SU-DHL-6 (cell line): ENCODE measurements at regions not wholly inside any gene's neighbourhood (a gene's known extent, or its start where the extent isn't known, plus 50 kb on each side); places are given as distances from the start of the nearest gene placed in this dataset.

ENCODE experiments used
- H2AFZ ChIP-seq: fragments of 200-600 bp; sonication (generic); 2 replicates; pipeline ENCODE4 v1.6.1; 2014; ENCODE audit warnings: low read depth, mild to moderate bottlenecking, moderate library complexity, mixed read lengths, antibody characterized with exemption, low read length; ENCODE audit not compliant: severe bottlenecking
- H3F3A ChIP-seq: fragments of 200-600 bp; shearing (Covaris generic); 2 replicates; pipeline ENCODE4 v1.6.0; 2016; ENCODE audit warnings: antibody characterized with exemption, mild to moderate bottlenecking; ENCODE audit not compliant: insufficient read depth
- H3K27ac ChIP-seq: fragments of 200-600 bp; sonication (generic); 2 replicates; pipeline ENCODE4 v1.5.1; 2016; ENCODE audit warnings: low read depth, mild to moderate bottlenecking, low read length, moderate library complexity, mixed read lengths
- H3K27me3 ChIP-seq: fragments of 200-600 bp; sonication (generic), shearing (Covaris generic); 2 replicates; pipeline ENCODE4 v1.6.0; 2014; ENCODE audit warnings: mild to moderate bottlenecking, low read length
- H3K36me3 ChIP-seq: fragments of 200-600 bp; sonication (generic); 2 replicates; pipeline ENCODE4 v1.6.1; 2014; ENCODE audit warnings: mild to moderate bottlenecking, low read length, mixed read lengths
- H3K4me2 ChIP-seq: fragments of 300-600, 200-600 bp; shearing (Covaris generic), sonication (generic); 2 replicates; pipeline ENCODE4 v1.6.0; 2014; ENCODE audit warnings: low read length, low read depth, mild to moderate bottlenecking; ENCODE audit not compliant: poor library complexity, severe bottlenecking
- H3K4me3 ChIP-seq: fragments of 200-600 bp; sonication (generic); 2 replicates; pipeline ENCODE4 v1.5.1; 2014; ENCODE audit warnings: antibody characterized with exemption, low read length, mild to moderate bottlenecking, mixed read lengths; ENCODE audit not compliant: insufficient read depth, poor library complexity, severe bottlenecking
- H3K79me2 ChIP-seq: fragments of 200-600 bp; sonication (generic); 2 replicates; pipeline ENCODE4 v1.6.1; 2014; ENCODE audit warnings: mild to moderate bottlenecking, low read length, moderate library complexity; ENCODE audit not compliant: insufficient read depth
- H3K9ac ChIP-seq: fragments of 200-600 bp; sonication (generic); 2 replicates; pipeline ENCODE4 v1.7.0; 2014; ENCODE audit warnings: mild to moderate bottlenecking, low read length
- H3K9me2 ChIP-seq: fragments of 200-600 bp; sonication (generic); replicated peaks from 2 replicates; pipeline ENCODE4 v1.6.1; 2014; ENCODE audit warnings: low read length; ENCODE audit not compliant: insufficient read depth
- H3K9me3 ChIP-seq: fragments of 200-600 bp; sonication (generic); 2 replicates; pipeline ENCODE4 v1.6.1; 2014; ENCODE audit warnings: low read length, mixed read lengths; ENCODE audit not compliant: insufficient read depth
- H4K20me1 ChIP-seq: fragments of 200-600 bp; sonication (generic); 2 replicates; pipeline ENCODE4 v1.6.1; 2014; ENCODE audit warnings: low read depth, mild to moderate bottlenecking, antibody characterized with exemption, low read length, moderate library complexity, mixed read lengths
- CTCF ChIP-seq: fragments of 200-600 bp; sonication (generic); IDR thresholded peaks from one replicate; pipeline ENCODE4 v1.5.1; 2017; ENCODE audit warnings: antibody characterized with exemption, mild to moderate bottlenecking, low read length, moderate library complexity; ENCODE audit not compliant: insufficient read depth, poor library complexity, severe bottlenecking
- EZH2phosphoT487 ChIP-seq: fragments of 200-600 bp; sonication (generic), shearing (Covaris generic); conservative IDR thresholded peaks from 2 replicates; pipeline ENCODE4 v1.6.1; 2018; ENCODE audit warnings: mild to moderate bottlenecking, antibody characterized with exemption, low read length, moderate library complexity, mixed read lengths

GRCh38 chr2:220297093-220297492 is 669.7 kb downstream of the SLC4A3 start:
- no peak overlapping the region for H2AFZ ChIP-seq
- no peaks in the 10 kb centered on the region for H3K27me3 ChIP-seq
- H3K9me3 ChIP-seq = no peaks in the 10 kb centered on the region
- no peaks in the 10 kb centered on the region for H4K20me1 ChIP-seq
- no peaks in the 10 kb centered on the region for H3F3A ChIP-seq
- no peaks in the 10 kb centered on the region for H3K36me3 ChIP-seq
- no peak overlapping the region for H3K4me2 ChIP-seq
- H3K27ac ChIP-seq = no peak overlapping the region
- no peak overlapping the region for H3K4me3 ChIP-seq
- no peak overlapping the region for H3K9ac ChIP-seq
- no peaks in the 10 kb centered on the region for H3K79me2 ChIP-seq
- no peaks in the 10 kb centered on the region for H3K9me2 ChIP-seq
- TF ChIP-seq CTCF (no peak), EZH2phosphoT487 (no peak)

DNA sequence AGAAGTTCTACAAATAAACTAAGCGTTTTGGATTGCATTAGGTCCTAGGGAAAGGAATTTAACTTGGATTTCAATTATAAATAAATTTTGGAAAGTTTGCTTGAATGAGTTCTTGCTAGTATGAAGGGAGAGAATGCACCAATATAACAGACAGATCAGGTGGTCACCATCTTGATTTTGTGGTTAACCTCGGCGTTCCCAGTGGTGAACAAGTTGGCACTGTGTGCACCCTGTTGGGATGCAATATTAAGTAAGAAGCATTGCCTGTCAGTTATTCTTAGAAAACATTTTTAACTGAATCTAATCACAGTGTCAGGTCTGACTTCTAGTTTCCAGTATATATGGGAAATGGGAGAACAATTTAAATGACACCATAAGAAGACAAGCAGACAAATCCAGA is 673.4 kb downstream of the SLC4A3 start:
- no peak for TF ChIP-seq EZH2phosphoT487
- TF ChIP-seq CTCF = no peak
- H3K4me2 ChIP-seq = no peak overlapping the region
- H3K79me2 ChIP-seq = no peaks in the 10 kb centered on the region

DNA sequence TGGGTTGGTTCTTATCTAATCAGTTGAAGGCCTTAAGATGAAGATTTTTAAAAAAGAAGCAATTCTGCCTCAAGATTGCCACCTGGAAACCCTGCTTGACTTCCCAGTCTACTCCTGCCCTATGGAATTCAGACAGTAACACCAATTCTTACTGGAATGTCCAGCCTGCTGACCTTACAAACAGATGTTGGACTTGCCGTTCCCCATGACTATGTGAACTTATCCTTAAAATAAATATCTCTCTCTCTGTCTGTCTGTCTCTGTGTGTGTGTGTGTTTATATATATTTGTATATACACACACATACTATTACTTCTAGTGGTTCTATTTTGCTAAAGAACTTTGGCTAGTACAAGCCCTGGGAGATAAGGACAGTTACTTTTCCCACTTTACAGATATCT is 675.3 kb downstream of the SLC4A3 start:
- H3K79me2 ChIP-seq = no peaks in the 10 kb centered on the region
- no peak overlapping the region for H2AFZ ChIP-seq
- H3F3A ChIP-seq = no peaks in the 10 kb centered on the region
- no peaks in the 10 kb centered on the region for H3K36me3 ChIP-seq
- H3K9me2 ChIP-seq = no peaks in the 10 kb centered on the region
- TF ChIP-seq EZH2phosphoT487 = no peak
- no peak for TF ChIP-seq CTCF
- no peak overlapping the region for H3K4me3 ChIP-seq
- no peaks in the 10 kb centered on the region for H4K20me1 ChIP-seq
- H3K9me3 ChIP-seq = no peaks in the 10 kb centered on the region
- H3K9ac ChIP-seq = no peak overlapping the region
- H3K4me2 ChIP-seq = no peak overlapping the region
- no peak overlapping the region for H3K27ac ChIP-seq
- no peaks in the 10 kb centered on the region for H3K27me3 ChIP-seq

More for the DNA sequence above, 673.4 kb downstream of the SLC4A3 start:
- Histone ChIP-seq H3K9ac (no peak overlapping the region), H3K9me2 (no peaks in the 10 kb centered on the region), H4K20me1 (no peaks in the 10 kb centered on the region), H3K27me3 (no peaks in the 10 kb centered on the region), H2AFZ (no peak overlapping the region), H3F3A (no peaks in the 10 kb centered on the region), H3K27ac (no peak overlapping the region), H3K4me3 (no peak overlapping the region), H3K36me3 (no peaks in the 10 kb centered on the region), H3K9me3 (no peaks in the 10 kb centered on the region)
